Ovary (tissue), 7 donors: ENCODE measurements at regions not wholly inside any gene's neighbourhood (a gene's known extent, or its start where the extent isn't known, plus 50 kb on each side); places are given as distances from the start of the nearest gene placed in this dataset.
A peak's percentile ranks its signal among the peaks of the same experiment; 100 is the strongest.

Experiments used
- DNase-seq, 5 donors: peaks; one replicate each; pipeline ENCODE4 v3.0.0-alpha.2; 2019 to 2020
- H3K27ac ChIP-seq, 2 donors: fragments of 200-600 bp; one replicate each; pipeline versions ENCODE4 v1.5.1 to v1.8.0; 2019 to 2022
- H3K27me3 ChIP-seq: fragments of 200-600 bp; one replicate; pipeline ENCODE4 v1.8.0; 2022
- H3K36me3 ChIP-seq: fragments of 200-600 bp; sonication (generic); one replicate; pipeline ENCODE4 v1.5.1; 2019
- H3K4me1 ChIP-seq: one replicate; pipeline ENCODE4 v1.8.1; 2013; ENCODE audit warnings: mild to moderate bottlenecking, moderate library complexity; ENCODE audit not compliant: insufficient read depth
- H3K4me3 ChIP-seq: fragments of 200-600 bp; sonication (generic); one replicate; pipeline ENCODE4 v1.5.1; 2017
- H3K9me3 ChIP-seq, 2 donors: fragments of 200-600 bp in 1 of 2; sonication (generic) in 1 of 2; one replicate each; pipeline versions ENCODE4 v1.5.1 to v1.8.1; 2013 to 2019; ENCODE audit warnings: mild to moderate bottlenecking in 1 of 2, moderate library complexity in 1 of 2
- CTCF ChIP-seq, 3 donors: fragments of 450-650 bp in 2 of 3; fragments of 200-600 bp in 1 of 3; IDR thresholded peaks; one replicate each; pipeline versions ENCODE4 v1.5.1 to v1.8.0; 2016 to 2022; ENCODE audit warnings: antibody characterized with exemption in 3 of 3, mild to moderate bottlenecking in 1 of 3
- EP300 ChIP-seq: sonication (generic); formaldehyde crosslinking; IDR thresholded peaks from one replicate; pipeline ENCODE4 v1.6.1; 2017; ENCODE audit warnings: antibody characterized with exemption
- POLR2A ChIP-seq: fragments of 450-650 bp; IDR thresholded peaks from one replicate; pipeline ENCODE4 v1.6.1; 2017; ENCODE audit warnings: antibody characterized with exemption, mild to moderate bottlenecking, moderate library complexity
- WGBS, 3 donors: extraction: QIAGEN DNeasy Blood & Tissue Kit in 1 of 3; methylation state at CpG; one replicate each; pipeline versions ENCODE4 v1.1.5 to v1.1.7; 2013 to 2017; 5-methylcytosine and 5-hydroxymethylcytosine counted together
- intact Hi-C, 4 donors: fragments of 100-400 bp; cut with DNase I; formaldehyde crosslinking; loops; one replicate each; pipeline versions ENCODE4 v1.11.0 to v1.15.1; 2022 to 2023
- donor health status: DM: no; HTN: no; CAD: no; lungs with moderate emphysema.
- donor health status: DM: no; HTN: no; CAD: no.
- donor health status: Bipolar disorder and iron deficiency.
- donor health status: DM: no; HTN: no; CAD: no.
- donor health status: DM: yes; HTN: yes; CAD: no.

- DNase-seq: no peak
Observed at GRCh38 chr17:73706428-73706827, 62.2 kb upstream of the SDK2 start.

GRCh38 chr17:73706858-73707257 is 62.6 kb upstream of the SDK2 start:
- TF ChIP-seq POLR2A: no peak
- no peak for TF ChIP-seq CTCF (IDR thresholded peaks at IDR 0.05)
- TF ChIP-seq EP300: no peak
- Histone ChIP-seq H3K27me3 (no peaks in the 10 kb centered on the region), H3K9me3 (no peaks in the 10 kb centered on the region), H3K4me1 (no peaks in the 10 kb centered on the region), H3K36me3 (no peaks in the 10 kb centered on the region), H3K27ac (no peak overlapping the region), H3K4me3 (no peak overlapping the region)
- WGBS, 3 donors: 61 to 69% (median 66%) methylated on average over 9 of the region's 9 CpGs
- intact Hi-C loops: no loop called here
- no peak for DNase-seq

More at GRCh38 chr17:73706428-73706827, 62.2 kb upstream of the SDK2 start:
- no peaks in the 10 kb centered on the region for H3K27me3 ChIP-seq
- no peaks in the 10 kb centered on the region for H3K36me3 ChIP-seq
- H3K27ac ChIP-seq: no peak overlapping the region
- TF ChIP-seq CTCF (IDR thresholded peaks at IDR 0.05) (no peak), POLR2A (no peak), EP300 (no peak)
- intact Hi-C loops: no loop called here
- no peaks in the 10 kb centered on the region for H3K9me3 ChIP-seq
- no peak overlapping the region for H3K4me3 ChIP-seq
- 48 to 54% (median 51%) methylated on average over 12 of the region's 12 CpGs for WGBS, 3 donors
- no peaks in the 10 kb centered on the region for H3K4me1 ChIP-seq

GRCh38 chr17:73707358-73707757 is 63.1 kb upstream of the SDK2 start:
- H3K27me3 ChIP-seq: no peaks in the 10 kb centered on the region
- no peaks in the 10 kb centered on the region for H3K4me1 ChIP-seq
- DNase-seq: no peak
- H3K4me3 ChIP-seq: no peak overlapping the region
- intact Hi-C loops: no loop called here
- H3K36me3 ChIP-seq: no peaks in the 10 kb centered on the region
- no peak for TF ChIP-seq POLR2A
- H3K27ac ChIP-seq: no peak overlapping the region
- H3K9me3 ChIP-seq: no peaks in the 10 kb centered on the region
- 74 to 94% (median 82%) methylated on average over 4 of the region's 4 CpGs for WGBS, 3 donors

- WGBS, 3 donors: 10 to 18% (median 15%) methylated on average over 15 of the region's 15 CpGs
Observed at GRCh38 chr17:73710095-73710592, 65.9 kb upstream of the SDK2 start.

More at GRCh38 chr17:73710095-73710592, 65.9 kb upstream of the SDK2 start:
- TF ChIP-seq CTCF (IDR thresholded peaks at IDR 0.05) (no peak), POLR2A (no peak), EP300 (no peak)
- Histone ChIP-seq H3K27me3 (no peaks in the 10 kb centered on the region), H3K4me3 (no peak overlapping the region), H3K4me1 (no peaks in the 10 kb centered on the region), H3K36me3 (no peaks in the 10 kb centered on the region), H3K9me3 (no peaks in the 10 kb centered on the region), H3K27ac (no peak overlapping the region)
- DNase-seq: peak in 2 of 5 donors; percentile 21 to 28
- intact Hi-C loops: no loop called here
